HFFc6 (cell line): ENCODE measurements at regions not wholly inside any gene's neighbourhood (a gene's known extent, or its start where the extent isn't known, plus 50 kb on each side); places are given as distances from the start of the nearest gene placed in this dataset.
"Not testable (repeated sequence)": the region's sequence is repeated elsewhere in the genome, so short reads cannot be mapped to it uniquely, and the experiment has no call there.

Source experiments
- DNase-seq: peaks from one replicate; pipeline ENCODE4 v3.0.0-alpha.2; 2018
- H3K27ac Mint-ChIP-seq: 2 replicates; pipeline ENCODE4 v1.8.0; 2020; ENCODE audit warnings: mild to moderate bottlenecking, mixed read lengths
- H3K27me3 Mint-ChIP-seq: 2 replicates; pipeline ENCODE4 v1.8.0; 2021; ENCODE audit warnings: mild to moderate bottlenecking, moderate library complexity, mixed read lengths; ENCODE audit not compliant: insufficient read depth
- H3K36me3 Mint-ChIP-seq: 2 replicates; pipeline ENCODE4 v1.8.0; 2021; ENCODE audit warnings: low read depth, mixed read lengths
- H3K4me1 Mint-ChIP-seq: 2 replicates; pipeline ENCODE4 v1.8.0; 2020; ENCODE audit warnings: low read depth, mixed read lengths
- H3K4me3 Mint-ChIP-seq: 2 replicates; pipeline ENCODE4 v1.8.0; 2020; ENCODE audit warnings: mild to moderate bottlenecking, moderate library complexity, mixed read lengths
- H3K9me3 Mint-ChIP-seq: 2 replicates; pipeline ENCODE4 v1.8.0; 2020; ENCODE audit warnings: mild to moderate bottlenecking, mixed read lengths
- CTCF ChIP-seq: fragments of 200-600 bp; sonication (generic); IDR thresholded peaks from 2 replicates; pipeline ENCODE4 v1.5.0; 2021; ENCODE audit warnings: antibody characterized with exemption, mild to moderate bottlenecking

GRCh38 chr7:8327199-8327598, 65.2 kb upstream of the ICA1 start:
- H3K36me3 Mint-ChIP-seq: no peaks in the 10 kb centered on the region

GRCh38 chr7:8338206-8338605, 76.2 kb upstream of the ICA1 start:
- Mint-ChIP-seq H3K4me3 (no peak overlapping the region), H3K27me3 (no peaks in the 10 kb centered on the region), H3K36me3 (no peaks in the 10 kb centered on the region), H3K9me3 (peaks cover 24% of the 10 kb centered on the region), H3K4me1 (no peaks in the 10 kb centered on the region), H3K27ac (no peak overlapping the region)
- no peak for DNase-seq
- no peak for TF ChIP-seq CTCF

More at GRCh38 chr7:8327199-8327598, 65.2 kb upstream of the ICA1 start:
- no peak overlapping the region for H3K4me3 Mint-ChIP-seq
- no peaks in the 10 kb centered on the region for H3K4me1 Mint-ChIP-seq
- peaks cover 19% of the 10 kb centered on the region for H3K9me3 Mint-ChIP-seq
- H3K27me3 Mint-ChIP-seq: no peaks in the 10 kb centered on the region; the same call in 1 of the 2 replicates
- DNase-seq: no peak
- TF ChIP-seq CTCF: no peak
- H3K27ac Mint-ChIP-seq: no peak overlapping the region

DNA sequence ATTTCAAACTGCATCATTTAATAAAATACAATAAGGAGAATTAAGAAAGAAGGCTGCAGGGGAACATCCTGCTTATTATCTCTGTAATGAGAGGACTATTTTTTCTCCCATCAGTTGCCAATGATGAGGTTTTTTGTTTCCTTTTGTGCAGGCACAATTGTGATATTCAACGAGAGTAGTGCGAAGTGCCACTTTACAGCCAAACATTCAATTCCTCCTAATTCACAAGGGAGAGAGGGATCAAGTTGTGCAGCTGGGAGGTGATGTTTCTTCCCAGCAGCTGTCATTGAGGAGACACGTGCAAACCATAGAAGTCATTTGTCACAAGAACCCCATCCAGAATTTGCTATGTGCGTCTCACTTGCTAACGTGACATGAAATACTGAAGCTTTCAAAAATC, 81.6 kb upstream of the ICA1 start:
- DNase-seq: no peak
- Mint-ChIP-seq H3K36me3 (no peaks in the 10 kb centered on the region; the same call in 1 of the 2 replicates), H3K9me3 (peaks cover 40% of the 10 kb centered on the region), H3K27ac (no peak overlapping the region), H3K4me1 (no peaks in the 10 kb centered on the region), H3K27me3 (peaks cover 2% of the 10 kb centered on the region; the same call in 1 of the 2 replicates), H3K4me3 (no peak overlapping the region)
- no peak for TF ChIP-seq CTCF

DNA sequence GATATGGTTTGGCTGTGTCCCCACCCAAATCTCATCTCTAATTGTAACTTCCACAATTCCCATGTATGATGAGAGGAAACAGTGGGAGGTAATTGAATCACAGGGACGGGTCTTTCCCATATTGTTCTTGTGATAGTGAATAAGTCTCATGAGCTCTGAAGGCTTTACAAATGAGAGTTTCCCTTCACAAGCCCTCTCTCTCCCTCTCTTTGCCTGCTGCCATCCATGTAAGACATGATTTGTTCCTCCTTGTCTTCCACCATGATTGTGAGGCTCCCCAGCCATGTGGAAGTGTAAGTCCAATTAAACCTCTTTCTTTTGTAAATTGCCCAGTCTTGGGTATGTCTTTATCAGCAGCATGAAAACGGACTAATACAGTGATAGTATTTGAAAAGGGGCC, 85.4 kb upstream of the ICA1 start:
- not testable (repeated sequence) for H3K4me3 Mint-ChIP-seq

DNA sequence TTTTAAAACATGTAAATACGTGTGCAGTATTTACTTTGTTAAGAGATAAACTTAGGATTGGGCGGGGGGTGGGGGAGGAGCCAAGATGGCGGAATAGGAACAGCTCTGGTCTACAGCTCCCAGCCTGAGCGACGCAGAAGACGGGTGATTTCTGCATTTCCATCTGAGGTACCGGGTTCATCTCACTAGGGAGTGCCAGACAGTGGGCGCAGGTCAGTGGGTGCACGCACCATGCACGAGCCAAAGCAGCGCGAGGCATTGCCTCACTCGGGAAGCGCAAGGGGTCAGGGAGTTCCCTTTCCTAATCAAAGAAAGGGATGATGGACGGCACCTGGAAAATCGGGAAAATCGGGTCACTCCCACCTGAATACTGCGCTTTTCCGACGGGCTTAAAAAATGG, 81.8 kb upstream of the NXPH1 start:
- DNase-seq, H3K27ac Mint-ChIP-seq, H3K27me3 Mint-ChIP-seq, H3K4me3 Mint-ChIP-seq, H3K36me3 Mint-ChIP-seq, H3K4me1 Mint-ChIP-seq: not testable (repeated sequence)
- H3K9me3 Mint-ChIP-seq: peaks cover 23% of the 10 kb centered on the region

More for the DNA sequence above, 85.4 kb upstream of the ICA1 start:
- DNase-seq, H3K27ac Mint-ChIP-seq, H3K4me1 Mint-ChIP-seq, H3K36me3 Mint-ChIP-seq, H3K27me3 Mint-ChIP-seq: not testable (repeated sequence)
- peaks cover 25% of the 10 kb centered on the region for H3K9me3 Mint-ChIP-seq

GRCh38 chr7:8353991-8354390, 79.4 kb upstream of the NXPH1 start:
- Mint-ChIP-seq H3K4me3 (no peak overlapping the region), H3K9me3 (peaks cover 30% of the 10 kb centered on the region), H3K36me3 (no peaks in the 10 kb centered on the region), H3K4me1 (no peaks in the 10 kb centered on the region), H3K27me3 (no peaks in the 10 kb centered on the region), H3K27ac (no peak overlapping the region)
- DNase-seq: no peak
- TF ChIP-seq CTCF: no peak

GRCh38 chr7:8354503-8354902, 78.9 kb upstream of the NXPH1 start:
- no peak overlapping the region for H3K27ac Mint-ChIP-seq
- no peak for DNase-seq
- TF ChIP-seq CTCF: no peak

More at GRCh38 chr7:8354503-8354902, 78.9 kb upstream of the NXPH1 start:
- Mint-ChIP-seq H3K36me3 (no peaks in the 10 kb centered on the region), H3K4me3 (no peak overlapping the region), H3K9me3 (peaks cover 31% of the 10 kb centered on the region), H3K4me1 (no peaks in the 10 kb centered on the region), H3K27me3 (no peaks in the 10 kb centered on the region)
